Thyroid gland (tissue), 4 donors: ENCODE measurements at regions not wholly inside any gene's neighbourhood (a gene's known extent, or its start where the extent isn't known, plus 50 kb on each side); places are given as distances from the start of the nearest gene placed in this dataset.

Experiments
- CTCF ChIP-seq, 6 experiments: fragments of 200-600 bp in 3 of 6; fragments of 450-650 bp in 3 of 6; sonication (generic) in 3 of 6; IDR thresholded peaks; one replicate each; pipeline ENCODE4 v1.5.1; 2016 to 2019; ENCODE audit warnings: antibody characterized with exemption in 6 of 6, mild to moderate bottlenecking in 2 of 6, inconsistent platforms in 1 of 6, moderate library complexity in 1 of 6
- POLR2A ChIP-seq, 2 donors: fragments of 450-650 bp; IDR thresholded peaks; one replicate each; pipeline ENCODE4 v1.6.1; 2017; ENCODE audit warnings: antibody characterized with exemption in 2 of 2, mild to moderate bottlenecking in 2 of 2, moderate library complexity in 1 of 2

GRCh38 chr20:17108896-17109295 is 117.9 kb upstream of the PCSK2 start:
- TF ChIP-seq CTCF (IDR thresholded peaks at IDR 0.05), result no peak
- no peak for TF ChIP-seq POLR2A (IDR thresholded peaks at IDR 0.05)
